Panc1 (cell line): ENCODE measurements at regions not wholly inside any gene's neighbourhood (a gene's known extent, or its start where the extent isn't known, plus 50 kb on each side); places are given as distances from the start of the nearest gene placed in this dataset.

Experiments used
- ATAC-seq: fragments of 200-7000 bp; cut with Tn5 transposase; 2 replicates; pipeline ENCODE4 v1.9.1; 2020; ENCODE audit warnings: mild to moderate bottlenecking, moderate library complexity
- BruUV-seq: library from RNA; stranded (reverse); fragments of 400-500 nt; replicated peaks from 2 replicates; lab custom pipeline; 2021; lab: Mats Ljungman, UMichigan
- CTCF ChIA-PET: fragments of 300-600 bp; sonication (Branson Sonifier 250); formaldehyde crosslinking; loops from one replicate; lab custom pipeline; 2022; ENCODE audit warnings: antibody characterized with exemption; lab: Charles Lee
- POLR2A ChIA-PET: fragments of 300-600 bp; sonication (Branson Sonifier 250); formaldehyde crosslinking; loops from one replicate; lab custom pipeline; 2022; ENCODE audit warnings: antibody characterized with exemption; lab: Charles Lee
- DNase-seq: peaks from one replicate; pipeline ENCODE4 v3.0.0-alpha.2; 2010; ENCODE audit warnings: low read depth, low spot score
- H3K27ac ChIP-seq: 2 replicates; pipeline ENCODE4 v1.5.1; 2011; ENCODE audit warnings: mild to moderate bottlenecking, low read length, inconsistent platforms
- H3K27me3 ChIP-seq: fragments of 200-500 bp; sonication (Bioruptor generic); 2 replicates; pipeline ENCODE4 v1.6.0; 2014; ENCODE audit warnings: low read length, inconsistent platforms; ENCODE audit not compliant: control insufficient read depth, insufficient read depth
- H3K36me3 ChIP-seq: fragments of 200-500 bp; sonication (Bioruptor generic); 2 replicates; pipeline ENCODE4 v1.5.1; 2014; ENCODE audit warnings: inconsistent platforms, mild to moderate bottlenecking, low read length, moderate library complexity; ENCODE audit not compliant: control insufficient read depth, insufficient read depth
- H3K4me1 ChIP-seq: 2 replicates; pipeline ENCODE4 v1.5.1; 2011; ENCODE audit warnings: inconsistent platforms, mild to moderate bottlenecking, low read length, moderate library complexity; ENCODE audit not compliant: control insufficient read depth, insufficient read depth
- H3K4me3 ChIP-seq, 2 experiments: 2 replicates each; pipeline ENCODE4 v1.5.1; 2011 to 2012; ENCODE audit warnings: low read depth in 2 of 2, low read length in 2 of 2, mild to moderate bottlenecking in 2 of 2, inconsistent platforms in 1 of 2, moderate library complexity in 1 of 2
- H3K9me3 ChIP-seq: fragments of 200-500 bp; sonication (Bioruptor generic); 2 replicates; pipeline ENCODE4 v1.5.1; 2014; ENCODE audit warnings: low read depth, mild to moderate bottlenecking, inconsistent platforms, low read length, moderate library complexity; ENCODE audit not compliant: control insufficient read depth, insufficient read depth
- CTCF ChIP-seq: fragments of 450-650 bp; IDR thresholded peaks from 2 replicates; pipeline ENCODE4 v1.5.1; 2017; ENCODE audit warnings: mild to moderate bottlenecking
- POLR2AphosphoS5 ChIP-seq: IDR thresholded peaks from 2 replicates; pipeline ENCODE4 v1.6.1; 2012; ENCODE audit warnings: mild to moderate bottlenecking, low read depth, low read length, moderate library complexity
- REST ChIP-seq, 2 experiments: IDR thresholded peaks; 2 replicates each; pipeline ENCODE4 v1.6.1; 2011 to 2012; ENCODE audit warnings: low read depth in 2 of 2, control low read depth in 1 of 2, low read length in 1 of 2, mild to moderate bottlenecking in 1 of 2, moderate library complexity in 1 of 2; ENCODE audit not compliant: insufficient read depth in 1 of 2
- SIN3A ChIP-seq: IDR thresholded peaks from 2 replicates; pipeline ENCODE4 v1.6.1; 2012; ENCODE audit warnings: low read depth, mild to moderate bottlenecking, low read length, moderate library complexity, borderline replicate concordance; ENCODE audit not compliant: insufficient read depth
- TCF7L2 ChIP-seq: IDR thresholded peaks from 2 replicates; pipeline ENCODE4 v1.6.1; 2011; ENCODE audit warnings: mild to moderate bottlenecking, low read depth, low read length, inconsistent platforms
- in situ Hi-C: cut with HindIII; loops from 2 replicates; pipeline ENCODE4 v1.10.0; 2016; ENCODE audit warnings: low sequenced_read_pairs, low pct_unique_long_range_greater_than_20kb
- intact Hi-C: fragments of 100-400 bp; cut with micrococcal nuclease; formaldehyde crosslinking; loops from one replicate; pipeline ENCODE4 v1.10.0; 2022; ENCODE audit not compliant: unreplicated experiment

DNA sequence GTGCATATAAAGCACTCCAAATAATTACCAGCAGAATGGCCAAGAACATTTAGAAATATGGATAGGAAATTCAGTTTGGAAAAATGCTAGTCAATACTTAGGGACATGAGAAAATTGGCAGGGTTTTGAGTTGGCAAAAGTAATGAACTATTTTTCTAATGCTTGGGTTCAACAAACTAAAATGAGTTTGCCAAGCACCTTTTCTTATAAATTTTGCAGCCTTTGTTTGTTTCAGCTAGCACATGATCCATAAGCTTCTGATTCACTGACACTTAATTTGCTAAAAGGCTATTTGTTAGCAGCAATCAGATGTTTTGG lies 324.8 kb downstream of the QKI start:
- Histone ChIP-seq H3K27ac (no peak overlapping the region), H3K4me3 (no peak overlapping the region), H3K36me3 (no peaks in the 10 kb centered on the region), H3K4me1 (no peaks in the 10 kb centered on the region), H3K9me3 (no peaks in the 10 kb centered on the region), H3K27me3 (0 out of 2 replicates have a peak, but pooled peaks cover 2% of the 10 kb centered on the region)
- intact Hi-C loops (no loop called here), in situ Hi-C loops (no loop called here)
- no peak for DNase-seq
- POLR2A ChIA-PET: no interaction called here
- TF ChIP-seq TCF7L2: no peak
- no peak for TF ChIP-seq REST (IDR thresholded peaks at IDR 0.05; ENCODE audit: insufficient read depth in 1 of 2, low read depth in 2 of 2, low read length in 1 of 2)
- TF ChIP-seq CTCF: no peak
- no peak for TF ChIP-seq POLR2AphosphoS5
- TF ChIP-seq SIN3A: no peak
- CTCF ChIA-PET: no interaction called here
- ATAC-seq: no peak
- no TSS peak for BruUV-seq

- intact Hi-C loops: no loop called here
- no peak for ATAC-seq
- no peak for TF ChIP-seq REST (IDR thresholded peaks at IDR 0.05; ENCODE audit: insufficient read depth in 1 of 2, low read depth in 2 of 2, low read length in 1 of 2)
- TF ChIP-seq POLR2AphosphoS5: no peak
- no peak for TF ChIP-seq TCF7L2
- no peak for TF ChIP-seq CTCF
- no peak for TF ChIP-seq SIN3A
- Histone ChIP-seq H3K4me3 (no peak overlapping the region), H3K27ac (no peak overlapping the region), H3K27me3 (0 out of 2 replicates have a peak, but pooled peaks cover 2% of the 10 kb centered on the region), H3K36me3 (no peaks in the 10 kb centered on the region), H3K4me1 (no peaks in the 10 kb centered on the region), H3K9me3 (no peaks in the 10 kb centered on the region)
- DNase-seq: no peak
- ChIA-PET POLR2A (no interaction called here), CTCF (no interaction called here)
- BruUV-seq: no TSS peak
- in situ Hi-C loops: no loop called here
Measured at GRCh38 chr6:163738725-163739407, 324.3 kb downstream of the QKI start.
